ENCODE measurements at regions not wholly inside any gene's neighbourhood (a gene's known extent, or its start where the extent isn't known, plus 50 kb on each side); places are given as distances from the start of the nearest gene placed in this dataset.
"Not testable (repeated sequence)": the region's sequence is repeated elsewhere in the genome, so short reads cannot be mapped to it uniquely, and the experiment has no call there.

DNA sequence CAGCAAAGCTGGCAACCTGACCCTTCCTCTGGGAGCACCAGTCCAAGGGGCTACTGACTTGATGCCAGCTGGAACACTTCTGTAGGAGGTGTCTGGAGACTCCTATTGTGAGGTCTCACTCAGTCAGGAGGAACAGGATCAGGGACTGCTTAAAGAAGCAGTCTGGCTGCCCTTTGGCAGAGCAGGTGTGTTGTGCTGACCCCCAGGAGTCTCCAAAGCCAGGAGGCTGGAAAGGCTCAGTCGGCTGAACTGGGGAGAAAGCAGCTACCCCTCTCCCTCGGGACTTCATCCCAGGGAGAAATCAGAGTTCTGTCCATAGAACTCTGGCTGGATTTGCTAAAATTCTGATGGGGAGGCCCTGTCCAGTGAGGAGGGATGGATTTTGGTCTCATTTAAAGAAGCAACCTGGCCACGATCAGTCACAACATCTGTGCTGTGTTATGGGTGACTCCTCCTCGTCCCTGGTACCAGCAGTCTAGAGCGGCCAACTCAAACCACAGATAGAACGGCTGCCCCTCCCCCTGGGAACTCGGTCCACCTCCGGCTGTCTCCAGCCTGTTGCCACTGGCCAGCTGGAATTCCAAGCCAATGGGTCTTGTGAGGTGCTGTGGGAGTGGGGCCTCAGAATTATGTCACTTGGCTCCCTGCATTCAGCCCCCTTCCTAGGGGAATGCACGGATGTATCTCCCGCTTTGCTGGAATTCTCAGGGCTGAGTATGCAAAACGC, 3959.0 kb upstream of the OR11H1 start:
- TF ChIP-seq NFE2L2 (conservative IDR thresholded peaks at IDR 0.05; ENCODE audit: low read length); KDM5A (IDR thresholded peaks at IDR 0.05): not testable (repeated sequence)
- TF ChIP-seq, protein P1, sequence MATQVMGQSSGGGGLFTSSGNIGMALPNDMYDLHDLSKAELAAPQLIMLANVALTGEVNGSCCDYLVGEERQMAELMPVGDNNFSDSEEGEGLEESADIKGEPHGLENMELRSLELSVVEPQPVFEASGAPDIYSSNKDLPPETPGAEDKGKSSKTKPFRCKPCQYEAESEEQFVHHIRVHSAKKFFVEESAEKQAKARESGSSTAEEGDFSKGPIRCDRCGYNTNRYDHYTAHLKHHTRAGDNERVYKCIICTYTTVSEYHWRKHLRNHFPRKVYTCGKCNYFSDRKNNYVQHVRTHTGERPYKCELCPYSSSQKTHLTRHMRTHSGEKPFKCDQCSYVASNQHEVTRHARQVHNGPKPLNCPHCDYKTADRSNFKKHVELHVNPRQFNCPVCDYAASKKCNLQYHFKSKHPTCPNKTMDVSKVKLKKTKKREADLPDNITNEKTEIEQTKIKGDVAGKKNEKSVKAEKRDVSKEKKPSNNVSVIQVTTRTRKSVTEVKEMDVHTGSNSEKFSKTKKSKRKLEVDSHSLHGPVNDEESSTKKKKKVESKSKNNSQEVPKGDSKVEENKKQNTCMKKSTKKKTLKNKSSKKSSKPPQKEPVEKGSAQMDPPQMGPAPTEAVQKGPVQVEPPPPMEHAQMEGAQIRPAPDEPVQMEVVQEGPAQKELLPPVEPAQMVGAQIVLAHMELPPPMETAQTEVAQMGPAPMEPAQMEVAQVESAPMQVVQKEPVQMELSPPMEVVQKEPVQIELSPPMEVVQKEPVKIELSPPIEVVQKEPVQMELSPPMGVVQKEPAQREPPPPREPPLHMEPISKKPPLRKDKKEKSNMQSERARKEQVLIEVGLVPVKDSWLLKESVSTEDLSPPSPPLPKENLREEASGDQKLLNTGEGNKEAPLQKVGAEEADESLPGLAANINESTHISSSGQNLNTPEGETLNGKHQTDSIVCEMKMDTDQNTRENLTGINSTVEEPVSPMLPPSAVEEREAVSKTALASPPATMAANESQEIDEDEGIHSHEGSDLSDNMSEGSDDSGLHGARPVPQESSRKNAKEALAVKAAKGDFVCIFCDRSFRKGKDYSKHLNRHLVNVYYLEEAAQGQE (IDR thresholded peaks at IDR 0.05): not testable (repeated sequence)
- TF ChIP-seq, protein P2, sequence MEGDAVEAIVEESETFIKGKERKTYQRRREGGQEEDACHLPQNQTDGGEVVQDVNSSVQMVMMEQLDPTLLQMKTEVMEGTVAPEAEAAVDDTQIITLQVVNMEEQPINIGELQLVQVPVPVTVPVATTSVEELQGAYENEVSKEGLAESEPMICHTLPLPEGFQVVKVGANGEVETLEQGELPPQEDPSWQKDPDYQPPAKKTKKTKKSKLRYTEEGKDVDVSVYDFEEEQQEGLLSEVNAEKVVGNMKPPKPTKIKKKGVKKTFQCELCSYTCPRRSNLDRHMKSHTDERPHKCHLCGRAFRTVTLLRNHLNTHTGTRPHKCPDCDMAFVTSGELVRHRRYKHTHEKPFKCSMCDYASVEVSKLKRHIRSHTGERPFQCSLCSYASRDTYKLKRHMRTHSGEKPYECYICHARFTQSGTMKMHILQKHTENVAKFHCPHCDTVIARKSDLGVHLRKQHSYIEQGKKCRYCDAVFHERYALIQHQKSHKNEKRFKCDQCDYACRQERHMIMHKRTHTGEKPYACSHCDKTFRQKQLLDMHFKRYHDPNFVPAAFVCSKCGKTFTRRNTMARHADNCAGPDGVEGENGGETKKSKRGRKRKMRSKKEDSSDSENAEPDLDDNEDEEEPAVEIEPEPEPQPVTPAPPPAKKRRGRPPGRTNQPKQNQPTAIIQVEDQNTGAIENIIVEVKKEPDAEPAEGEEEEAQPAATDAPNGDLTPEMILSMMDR (IDR thresholded peaks at IDR 0.05): not testable (repeated sequence)
